Epithelial cell of proximal tubule (primary cell): ENCODE measurements at regions not wholly inside any gene's neighbourhood (a gene's known extent, or its start where the extent isn't known, plus 50 kb on each side); places are given as distances from the start of the nearest gene placed in this dataset.
"Not testable (repeated sequence)": the region's sequence is repeated elsewhere in the genome, so short reads cannot be mapped to it uniquely, and the experiment has no call there.

ENCODE experiments used
- DNase-seq: peaks from one replicate; pipeline ENCODE4 v3.0.0-alpha.2; 2011; ENCODE audit warnings: low read depth
- H3K4me3 ChIP-seq: 2 replicates; pipeline ENCODE4 v1.5.1; 2011; ENCODE audit warnings: low read depth, mild to moderate bottlenecking, low read length
- TF ChIP-seq, protein P1 (sequence below): conservative IDR thresholded peaks from 2 replicates; pipeline ENCODE4 v1.5.1; 2012; ENCODE audit warnings: low read depth, mild to moderate bottlenecking, low read length

DNA sequence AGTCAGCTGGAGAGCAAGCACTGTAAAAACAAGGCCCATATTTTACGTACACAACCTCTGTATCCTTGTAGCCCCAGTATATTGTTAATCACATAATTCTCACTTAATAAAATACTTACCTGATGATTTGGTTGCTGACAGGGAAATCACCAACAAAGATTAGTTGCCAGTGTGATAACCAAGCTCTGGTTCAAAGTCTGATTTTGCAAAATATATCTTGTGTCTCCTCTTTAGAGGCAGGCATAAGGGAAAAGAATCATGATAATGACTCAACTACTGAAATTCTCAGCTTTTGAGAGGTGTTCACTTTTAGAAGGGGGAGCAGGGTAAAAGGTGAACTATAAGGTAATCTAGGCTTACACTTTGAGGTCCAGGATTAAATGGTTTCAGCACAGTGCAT, 351.1 kb upstream of the CD180 start:
- TF ChIP-seq, protein P1, sequence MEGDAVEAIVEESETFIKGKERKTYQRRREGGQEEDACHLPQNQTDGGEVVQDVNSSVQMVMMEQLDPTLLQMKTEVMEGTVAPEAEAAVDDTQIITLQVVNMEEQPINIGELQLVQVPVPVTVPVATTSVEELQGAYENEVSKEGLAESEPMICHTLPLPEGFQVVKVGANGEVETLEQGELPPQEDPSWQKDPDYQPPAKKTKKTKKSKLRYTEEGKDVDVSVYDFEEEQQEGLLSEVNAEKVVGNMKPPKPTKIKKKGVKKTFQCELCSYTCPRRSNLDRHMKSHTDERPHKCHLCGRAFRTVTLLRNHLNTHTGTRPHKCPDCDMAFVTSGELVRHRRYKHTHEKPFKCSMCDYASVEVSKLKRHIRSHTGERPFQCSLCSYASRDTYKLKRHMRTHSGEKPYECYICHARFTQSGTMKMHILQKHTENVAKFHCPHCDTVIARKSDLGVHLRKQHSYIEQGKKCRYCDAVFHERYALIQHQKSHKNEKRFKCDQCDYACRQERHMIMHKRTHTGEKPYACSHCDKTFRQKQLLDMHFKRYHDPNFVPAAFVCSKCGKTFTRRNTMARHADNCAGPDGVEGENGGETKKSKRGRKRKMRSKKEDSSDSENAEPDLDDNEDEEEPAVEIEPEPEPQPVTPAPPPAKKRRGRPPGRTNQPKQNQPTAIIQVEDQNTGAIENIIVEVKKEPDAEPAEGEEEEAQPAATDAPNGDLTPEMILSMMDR: no peak
- H3K4me3 ChIP-seq: no peak overlapping the region
- DNase-seq: no peak

GRCh38 chr5:67544942-67545341, 348.3 kb upstream of the CD180 start:
- DNase-seq, H3K4me3 ChIP-seq: not testable (repeated sequence)

- no peak for DNase-seq
- no peak overlapping the region for H3K4me3 ChIP-seq
- TF ChIP-seq, protein P1: no peak
These were observed 347.2 kb upstream of the CD180 start for GRCh38 chr5:67543720-67544270.

DNA sequence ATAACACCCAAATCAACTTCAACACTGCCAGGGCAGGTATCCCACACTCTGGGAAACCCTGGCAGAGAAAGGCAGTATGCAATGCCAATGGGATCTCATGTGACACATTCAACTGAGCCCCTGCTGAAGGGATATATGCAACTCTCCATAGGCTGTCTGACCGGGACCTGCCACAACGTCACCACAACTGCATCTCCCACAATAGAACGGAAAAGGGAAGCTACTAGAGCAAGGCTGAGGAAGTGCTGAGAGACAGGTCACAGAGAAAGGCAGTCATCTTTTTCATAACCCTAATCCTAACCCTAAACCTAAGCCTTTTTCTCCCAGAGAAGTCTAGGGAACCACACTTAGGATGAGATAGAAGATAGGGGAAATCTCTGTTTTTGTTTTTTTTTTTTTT, 345.9 kb upstream of the CD180 start:
- DNase-seq: no peak
- H3K4me3 ChIP-seq: no peak overlapping the region
- TF ChIP-seq, protein P1: no peak

DNA sequence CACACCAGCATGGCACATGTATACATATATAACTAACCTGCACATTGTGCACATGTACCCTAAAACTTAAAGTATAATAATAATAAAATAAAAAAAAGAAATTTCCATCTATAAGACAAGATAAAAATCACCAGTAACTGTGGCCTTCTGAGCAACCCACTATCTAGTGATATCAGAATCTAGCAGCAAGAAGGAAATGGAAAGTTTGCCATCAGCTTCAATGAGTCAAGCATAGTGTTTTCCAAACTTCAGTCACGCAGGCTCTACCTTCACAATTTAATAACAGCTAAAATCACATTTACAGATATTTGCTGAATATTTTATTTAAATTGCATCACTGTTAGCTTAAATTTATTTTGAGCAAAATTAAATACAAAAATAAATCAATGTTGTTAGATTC, 345.3 kb upstream of the CD180 start:
- H3K4me3 ChIP-seq: no peak overlapping the region
- TF ChIP-seq, protein P1: no peak
- no peak for DNase-seq

GRCh38 chr5:67538855-67539506, 342.4 kb upstream of the CD180 start:
- H3K4me3 ChIP-seq: no peak overlapping the region
- TF ChIP-seq, protein P1: no peak
- no peak for DNase-seq

GRCh38 chr5:67537439-67538148, 341.0 kb upstream of the CD180 start:
- TF ChIP-seq, protein P1: no peak
- DNase-seq: no peak
- peak overlapping the region; percentile 15 for H3K4me3 ChIP-seq
